ENCODE measurements at regions not wholly inside any gene's neighbourhood (a gene's known extent, or its start where the extent isn't known, plus 50 kb on each side); places are given as distances from the start of the nearest gene placed in this dataset.

DNA sequence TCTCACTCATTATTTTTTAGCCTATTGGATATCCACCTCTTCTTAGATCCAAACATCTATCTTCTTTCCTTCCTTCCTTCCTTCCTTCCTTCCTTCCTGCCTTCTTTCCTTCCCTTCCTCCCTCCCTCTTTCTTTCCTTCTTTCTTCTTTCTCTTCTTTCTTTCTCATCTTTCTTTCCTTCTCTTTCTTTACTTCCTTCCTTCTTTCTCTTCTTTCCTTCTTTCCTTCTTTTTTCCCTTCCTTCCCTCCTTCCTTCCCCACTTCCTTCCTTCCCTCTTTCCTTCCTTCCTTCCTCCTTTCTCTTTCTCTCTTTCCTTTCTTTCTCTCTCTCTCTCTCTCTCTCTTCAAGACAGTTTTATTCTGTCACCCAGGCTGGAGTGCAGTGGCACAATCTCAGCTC lies 1239.8 kb downstream of the PCDH7 start:
- Histone ChIP-seq H3K36me3 (replicated peaks in 1 of 2) (no peaks in the 10 kb centered on the region), H3K4me1 (replicated peaks in 1 of 2) (no peaks in the 10 kb centered on the region), H3K27me3 (no peaks in the 10 kb centered on the region), H3K4me3 (no peak overlapping the region), H3K9me3 (replicated peaks in 1 of 3) (no peaks in the 10 kb centered on the region), H3K27ac (no peak overlapping the region)
- no peak for TF ChIP-seq POLR2A (IDR thresholded peaks at IDR 0.05)
- TF ChIP-seq, protein P1, sequence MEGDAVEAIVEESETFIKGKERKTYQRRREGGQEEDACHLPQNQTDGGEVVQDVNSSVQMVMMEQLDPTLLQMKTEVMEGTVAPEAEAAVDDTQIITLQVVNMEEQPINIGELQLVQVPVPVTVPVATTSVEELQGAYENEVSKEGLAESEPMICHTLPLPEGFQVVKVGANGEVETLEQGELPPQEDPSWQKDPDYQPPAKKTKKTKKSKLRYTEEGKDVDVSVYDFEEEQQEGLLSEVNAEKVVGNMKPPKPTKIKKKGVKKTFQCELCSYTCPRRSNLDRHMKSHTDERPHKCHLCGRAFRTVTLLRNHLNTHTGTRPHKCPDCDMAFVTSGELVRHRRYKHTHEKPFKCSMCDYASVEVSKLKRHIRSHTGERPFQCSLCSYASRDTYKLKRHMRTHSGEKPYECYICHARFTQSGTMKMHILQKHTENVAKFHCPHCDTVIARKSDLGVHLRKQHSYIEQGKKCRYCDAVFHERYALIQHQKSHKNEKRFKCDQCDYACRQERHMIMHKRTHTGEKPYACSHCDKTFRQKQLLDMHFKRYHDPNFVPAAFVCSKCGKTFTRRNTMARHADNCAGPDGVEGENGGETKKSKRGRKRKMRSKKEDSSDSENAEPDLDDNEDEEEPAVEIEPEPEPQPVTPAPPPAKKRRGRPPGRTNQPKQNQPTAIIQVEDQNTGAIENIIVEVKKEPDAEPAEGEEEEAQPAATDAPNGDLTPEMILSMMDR (IDR thresholded peaks at IDR 0.05), result no peak
- intact Hi-C loops (cut with DNase I), result no loop called here
- DNase-seq, result no peak

DNA sequence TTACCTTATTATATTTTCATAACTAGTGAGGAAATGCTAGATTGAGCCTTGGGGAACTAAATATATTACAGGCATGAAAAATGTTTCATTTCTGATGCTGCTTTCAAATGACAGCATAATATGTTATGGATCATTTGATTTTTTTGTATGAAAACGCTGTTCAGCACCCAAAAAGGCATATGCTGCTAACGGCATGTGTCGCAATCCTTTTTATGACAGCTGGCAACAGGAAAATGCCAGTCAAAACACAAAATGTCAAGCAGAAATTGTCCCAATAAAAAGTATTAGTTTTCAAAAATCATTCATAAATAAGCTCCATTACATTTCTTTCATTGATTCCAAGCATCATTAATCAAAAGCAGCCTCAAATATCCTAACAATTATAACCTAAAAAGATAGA lies 1244.5 kb downstream of the PCDH7 start:
- intact Hi-C loops (cut with DNase I), result no loop called here
- Histone ChIP-seq H3K4me3 (no peak overlapping the region), H3K27me3 (no peaks in the 10 kb centered on the region), H3K27ac (no peak overlapping the region), H3K36me3 (replicated peaks in 1 of 2) (no peaks in the 10 kb centered on the region), H3K4me1 (replicated peaks in 1 of 2) (no peaks in the 10 kb centered on the region), H3K9me3 (replicated peaks in 1 of 3) (no peaks in the 10 kb centered on the region)
- DNase-seq, result no peak
- TF ChIP-seq, protein P1 (IDR thresholded peaks at IDR 0.05), result no peak
- TF ChIP-seq POLR2A (IDR thresholded peaks at IDR 0.05), result no peak
- 43 to 62% (median 56%) methylated on average over 3 of the region's 3 CpGs for WGBS, 4 donors

DNA sequence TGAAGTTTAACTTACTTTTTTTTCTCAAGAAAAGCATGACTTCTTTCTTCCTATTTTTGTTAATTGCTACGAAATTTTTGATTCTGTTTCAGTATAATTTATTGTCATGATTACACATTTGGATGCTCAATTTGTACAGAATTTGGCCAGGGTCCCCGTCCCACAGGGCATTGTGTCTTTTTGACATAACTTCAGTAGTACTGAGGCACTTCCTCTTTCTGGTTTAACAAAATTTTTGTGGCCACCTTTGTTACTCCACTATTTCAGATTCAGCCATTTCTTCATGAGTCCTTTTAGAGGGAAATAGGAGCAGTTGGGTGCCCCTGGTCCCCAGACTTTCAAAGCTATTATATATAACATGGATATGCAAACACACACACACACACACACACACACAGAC lies 1248.7 kb downstream of the PCDH7 start:
- intact Hi-C loops (cut with DNase I), result no loop called here
- DNase-seq, result no peak

DNA sequence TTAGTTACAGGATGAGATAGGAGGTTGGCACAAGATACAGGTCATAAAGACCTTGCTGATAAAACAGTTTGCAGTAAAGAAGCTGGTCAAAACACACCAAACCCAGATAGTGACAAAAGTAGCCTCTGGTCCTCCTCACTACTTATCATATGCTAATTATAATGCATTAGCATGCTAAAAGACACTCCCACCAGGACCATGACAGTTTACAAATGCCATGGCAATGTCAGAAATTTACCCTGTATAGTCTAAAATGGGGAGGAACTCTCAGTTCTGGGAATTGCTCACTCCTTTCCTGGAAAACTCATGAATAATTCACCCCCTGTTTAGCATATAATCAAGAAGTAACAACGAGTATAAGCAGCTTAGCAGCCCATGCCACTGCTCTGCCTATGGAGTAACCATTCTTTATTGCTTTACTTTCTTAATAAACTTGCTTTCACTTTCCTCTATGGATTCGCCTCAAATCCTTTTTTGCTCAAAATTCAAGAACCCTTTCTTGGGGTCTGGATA lies 1254.4 kb downstream of the PCDH7 start:
- no peak for DNase-seq
- 58 to 73% (median 67%) methylated on average over 2 of the region's 2 CpGs for WGBS, 4 donors
- Histone ChIP-seq H3K36me3 (replicated peaks in 1 of 2) (no peaks in the 10 kb centered on the region), H3K27ac (no peak overlapping the region), H3K9me3 (replicated peaks in 1 of 3) (no peaks in the 10 kb centered on the region), H3K4me3 (no peak overlapping the region), H3K27me3 (no peaks in the 10 kb centered on the region), H3K4me1 (replicated peaks in 1 of 2) (no peaks in the 10 kb centered on the region)
- intact Hi-C loops (cut with DNase I), result no loop called here
- TF ChIP-seq, protein P1 (IDR thresholded peaks at IDR 0.05), result no peak

More for the DNA sequence above, 1248.7 kb downstream of the PCDH7 start:
- no peak overlapping the region for H3K4me3 ChIP-seq
- TF ChIP-seq, protein P1 (IDR thresholded peaks at IDR 0.05), result no peak
- no peak for TF ChIP-seq POLR2A (IDR thresholded peaks at IDR 0.05)
- no peaks in the 10 kb centered on the region for H3K36me3 ChIP-seq (replicated peaks in 1 of 2)
- H3K27me3 ChIP-seq, result no peaks in the 10 kb centered on the region
- no peak overlapping the region for H3K27ac ChIP-seq
- H3K9me3 ChIP-seq (replicated peaks in 1 of 3), result no peaks in the 10 kb centered on the region
- 41 to 61% (median 59%) methylated on average over 2 of the region's 2 CpGs for WGBS, 4 donors
- H3K4me1 ChIP-seq (replicated peaks in 1 of 2), result no peaks in the 10 kb centered on the region

All from adrenal gland (tissue), 9 donors.